ENCODE measurements at regions not wholly inside any gene's neighbourhood (a gene's known extent, or its start where the extent isn't known, plus 50 kb on each side); places are given as distances from the start of the nearest gene placed in this dataset.

GRCh38 chr12:115212356-115212755 is 528.4 kb upstream of the TBX3 start:
- H3K4me3 ChIP-seq (ENCODE audit: low read depth in 1 of 2, low read length in 2 of 2): no peak overlapping the region
- H3K36me3 ChIP-seq (ENCODE audit: control insufficient read depth in 1 of 2, insufficient read depth in 2 of 2, low read length in 2 of 2): no peaks in the 10 kb centered on the region
- H3K9me3 ChIP-seq (ENCODE audit: control insufficient read depth in 1 of 2, low read length in 2 of 2): peaks cover 0 to 3% of the 10 kb centered on the region in 2 donors
- H3K27me3 ChIP-seq (ENCODE audit: control insufficient read depth in 1 of 2, insufficient read depth in 2 of 2, low read length in 2 of 2): no peaks in the 10 kb centered on the region
- H3K4me1 ChIP-seq (ENCODE audit: control insufficient read depth in 1 of 2, insufficient read depth in 2 of 2, low read length in 2 of 2): no peaks in the 10 kb centered on the region
- no peak overlapping the region for H3K27ac ChIP-seq (ENCODE audit: low read depth, low read length)
- H3K9ac ChIP-seq (ENCODE audit: low read depth in 1 of 2, low read length in 2 of 2): no peak overlapping the region

- H3K27me3 ChIP-seq (ENCODE audit: control insufficient read depth in 1 of 2, insufficient read depth in 2 of 2, low read length in 2 of 2): no peaks in the 10 kb centered on the region
- no peaks in the 10 kb centered on the region for H3K36me3 ChIP-seq (ENCODE audit: control insufficient read depth in 1 of 2, insufficient read depth in 2 of 2, low read length in 2 of 2)
- H3K4me3 ChIP-seq (ENCODE audit: low read depth in 1 of 2, low read length in 2 of 2): no peak overlapping the region
- H3K9ac ChIP-seq (ENCODE audit: low read depth in 1 of 2, low read length in 2 of 2): no peak overlapping the region
- H3K4me1 ChIP-seq (ENCODE audit: control insufficient read depth in 1 of 2, insufficient read depth in 2 of 2, low read length in 2 of 2): no peaks in the 10 kb centered on the region
- peaks cover 0 to 3% of the 10 kb centered on the region in 2 donors for H3K9me3 ChIP-seq (ENCODE audit: control insufficient read depth in 1 of 2, low read length in 2 of 2)
- no peak overlapping the region for H3K27ac ChIP-seq (ENCODE audit: low read depth, low read length)
These were observed 526.7 kb upstream of the TBX3 start for GRCh38 chr12:115210533-115211252.

GRCh38 chr12:115209230-115209629 is 525.3 kb upstream of the TBX3 start:
- H3K9me3 ChIP-seq (ENCODE audit: control insufficient read depth in 1 of 2, low read length in 2 of 2): peaks cover 0 to 3% of the 10 kb centered on the region in 2 donors
- no peak overlapping the region for H3K4me3 ChIP-seq (ENCODE audit: low read depth in 1 of 2, low read length in 2 of 2)
- no peak overlapping the region for H3K9ac ChIP-seq (ENCODE audit: low read depth in 1 of 2, low read length in 2 of 2)
- no peaks in the 10 kb centered on the region for H3K36me3 ChIP-seq (ENCODE audit: control insufficient read depth in 1 of 2, insufficient read depth in 2 of 2, low read length in 2 of 2)
- no peak overlapping the region for H3K27ac ChIP-seq (ENCODE audit: low read depth, low read length)
- no peaks in the 10 kb centered on the region for H3K27me3 ChIP-seq (ENCODE audit: control insufficient read depth in 1 of 2, insufficient read depth in 2 of 2, low read length in 2 of 2)
- no peaks in the 10 kb centered on the region for H3K4me1 ChIP-seq (ENCODE audit: control insufficient read depth in 1 of 2, insufficient read depth in 2 of 2, low read length in 2 of 2)

DNA sequence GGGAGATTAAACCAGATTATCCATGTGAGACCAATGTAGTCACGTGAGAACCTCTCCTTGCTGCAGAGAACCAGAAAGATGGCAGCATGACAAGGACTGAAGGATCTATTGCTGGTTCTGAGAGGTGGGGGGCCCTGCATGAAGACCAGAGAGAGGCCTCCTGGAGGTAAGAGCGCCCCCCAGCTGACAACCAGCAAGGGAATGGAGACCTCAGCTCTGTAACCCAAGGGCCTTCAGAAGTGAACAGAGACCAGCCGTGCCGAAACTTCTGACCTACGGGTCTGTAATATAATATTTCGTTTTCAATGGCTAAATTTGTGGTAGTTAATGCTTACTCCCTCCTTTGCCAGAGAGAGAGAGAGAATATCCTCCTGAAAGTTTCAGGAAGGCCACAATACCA is 524.1 kb upstream of the TBX3 start:
- Histone ChIP-seq H3K9me3 (ENCODE audit: control insufficient read depth in 1 of 2, low read length in 2 of 2) (peaks cover 0 to 3% of the 10 kb centered on the region in 2 donors), H3K4me3 (ENCODE audit: low read depth in 1 of 2, low read length in 2 of 2) (no peak overlapping the region), H3K4me1 (ENCODE audit: control insufficient read depth in 1 of 2, insufficient read depth in 2 of 2, low read length in 2 of 2) (no peaks in the 10 kb centered on the region), H3K9ac (ENCODE audit: low read depth in 1 of 2, low read length in 2 of 2) (no peak overlapping the region), H3K27ac (ENCODE audit: low read depth, low read length) (no peak overlapping the region), H3K27me3 (ENCODE audit: control insufficient read depth in 1 of 2, insufficient read depth in 2 of 2, low read length in 2 of 2) (no peaks in the 10 kb centered on the region), H3K36me3 (ENCODE audit: control insufficient read depth in 1 of 2, insufficient read depth in 2 of 2, low read length in 2 of 2) (no peaks in the 10 kb centered on the region)

- H3K4me3 ChIP-seq (ENCODE audit: low read depth in 1 of 2, low read length in 2 of 2): no peak overlapping the region
- no peaks in the 10 kb centered on the region for H3K36me3 ChIP-seq (ENCODE audit: control insufficient read depth in 1 of 2, insufficient read depth in 2 of 2, low read length in 2 of 2)
- peaks cover 0 to 2% of the 10 kb centered on the region in 2 donors for H3K9me3 ChIP-seq (ENCODE audit: control insufficient read depth in 1 of 2, low read length in 2 of 2)
- H3K9ac ChIP-seq (ENCODE audit: low read depth in 1 of 2, low read length in 2 of 2): no peak overlapping the region
- H3K4me1 ChIP-seq (ENCODE audit: control insufficient read depth in 1 of 2, insufficient read depth in 2 of 2, low read length in 2 of 2): no peaks in the 10 kb centered on the region
- H3K27ac ChIP-seq (ENCODE audit: low read depth, low read length): no peak overlapping the region
- no peaks in the 10 kb centered on the region for H3K27me3 ChIP-seq (ENCODE audit: control insufficient read depth in 1 of 2, insufficient read depth in 2 of 2, low read length in 2 of 2)
These were observed 523.4 kb upstream of the TBX3 start for GRCh38 chr12:115207216-115207915.

DNA sequence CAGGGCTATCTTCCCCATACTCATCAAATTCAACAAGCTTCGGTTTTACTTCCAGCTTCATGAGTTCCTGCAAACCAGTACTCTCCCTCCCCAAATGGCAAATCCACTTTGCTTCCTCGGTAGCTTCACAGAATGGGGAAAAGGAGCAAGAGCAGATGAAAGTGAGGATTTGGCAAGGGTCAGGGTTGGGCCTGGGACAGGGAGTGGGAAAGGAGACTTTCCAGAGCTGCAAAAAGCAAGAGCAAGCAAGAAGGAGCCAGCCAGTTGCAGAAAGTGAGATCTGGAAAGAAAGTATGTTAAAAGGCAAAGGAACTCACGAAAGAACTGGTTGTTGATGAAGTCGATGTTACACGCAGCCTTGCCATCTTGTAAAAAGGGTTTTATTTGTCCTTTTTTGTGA is 522.8 kb upstream of the TBX3 start:
- Histone ChIP-seq H3K36me3 (ENCODE audit: control insufficient read depth in 1 of 2, insufficient read depth in 2 of 2, low read length in 2 of 2) (no peaks in the 10 kb centered on the region), H3K27me3 (ENCODE audit: control insufficient read depth in 1 of 2, insufficient read depth in 2 of 2, low read length in 2 of 2) (no peaks in the 10 kb centered on the region), H3K9ac (ENCODE audit: low read depth in 1 of 2, low read length in 2 of 2) (no peak overlapping the region), H3K27ac (ENCODE audit: low read depth, low read length) (no peak overlapping the region), H3K4me3 (ENCODE audit: low read depth in 1 of 2, low read length in 2 of 2) (no peak overlapping the region), H3K9me3 (ENCODE audit: control insufficient read depth in 1 of 2, low read length in 2 of 2) (no peaks in the 10 kb centered on the region), H3K4me1 (ENCODE audit: control insufficient read depth in 1 of 2, insufficient read depth in 2 of 2, low read length in 2 of 2) (no peaks in the 10 kb centered on the region)

DNA sequence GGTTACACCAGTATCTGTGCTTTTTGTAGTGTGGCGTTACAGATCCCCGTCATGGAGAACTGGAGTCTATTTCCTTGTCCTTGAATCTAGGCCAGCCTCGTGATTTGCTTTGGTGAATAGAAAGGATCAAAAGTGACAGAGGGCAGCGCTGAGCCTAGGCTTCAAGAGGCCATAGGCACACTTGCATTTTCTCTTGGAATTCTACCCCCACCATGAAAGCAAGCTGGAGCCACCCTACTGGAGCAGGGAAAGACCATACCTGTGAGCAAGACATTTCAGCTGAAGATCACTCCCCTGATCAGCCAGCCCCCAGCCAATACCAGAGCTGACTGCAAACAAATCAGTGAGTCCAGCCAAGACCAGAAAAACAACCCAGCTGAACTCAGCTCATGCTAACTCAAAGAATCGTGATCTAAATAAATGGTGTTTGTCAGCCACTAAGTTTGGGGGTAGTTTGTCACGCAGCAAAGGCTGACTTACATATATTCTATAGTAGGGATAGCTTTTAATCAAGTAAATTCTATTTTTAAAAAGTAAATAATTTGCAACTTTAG is 521.9 kb upstream of the TBX3 start:
- H3K9me3 ChIP-seq (ENCODE audit: control insufficient read depth in 1 of 2, low read length in 2 of 2): no peaks in the 10 kb centered on the region
- no peaks in the 10 kb centered on the region for H3K36me3 ChIP-seq (ENCODE audit: control insufficient read depth in 1 of 2, insufficient read depth in 2 of 2, low read length in 2 of 2)
- no peaks in the 10 kb centered on the region for H3K4me1 ChIP-seq (ENCODE audit: control insufficient read depth in 1 of 2, insufficient read depth in 2 of 2, low read length in 2 of 2)
- no peak overlapping the region for H3K4me3 ChIP-seq (ENCODE audit: low read depth in 1 of 2, low read length in 2 of 2)
- no peak overlapping the region for H3K9ac ChIP-seq (ENCODE audit: low read depth in 1 of 2, low read length in 2 of 2)
- no peak overlapping the region for H3K27ac ChIP-seq (ENCODE audit: low read depth, low read length)
- H3K27me3 ChIP-seq (ENCODE audit: control insufficient read depth in 1 of 2, insufficient read depth in 2 of 2, low read length in 2 of 2): no peaks in the 10 kb centered on the region

DNA sequence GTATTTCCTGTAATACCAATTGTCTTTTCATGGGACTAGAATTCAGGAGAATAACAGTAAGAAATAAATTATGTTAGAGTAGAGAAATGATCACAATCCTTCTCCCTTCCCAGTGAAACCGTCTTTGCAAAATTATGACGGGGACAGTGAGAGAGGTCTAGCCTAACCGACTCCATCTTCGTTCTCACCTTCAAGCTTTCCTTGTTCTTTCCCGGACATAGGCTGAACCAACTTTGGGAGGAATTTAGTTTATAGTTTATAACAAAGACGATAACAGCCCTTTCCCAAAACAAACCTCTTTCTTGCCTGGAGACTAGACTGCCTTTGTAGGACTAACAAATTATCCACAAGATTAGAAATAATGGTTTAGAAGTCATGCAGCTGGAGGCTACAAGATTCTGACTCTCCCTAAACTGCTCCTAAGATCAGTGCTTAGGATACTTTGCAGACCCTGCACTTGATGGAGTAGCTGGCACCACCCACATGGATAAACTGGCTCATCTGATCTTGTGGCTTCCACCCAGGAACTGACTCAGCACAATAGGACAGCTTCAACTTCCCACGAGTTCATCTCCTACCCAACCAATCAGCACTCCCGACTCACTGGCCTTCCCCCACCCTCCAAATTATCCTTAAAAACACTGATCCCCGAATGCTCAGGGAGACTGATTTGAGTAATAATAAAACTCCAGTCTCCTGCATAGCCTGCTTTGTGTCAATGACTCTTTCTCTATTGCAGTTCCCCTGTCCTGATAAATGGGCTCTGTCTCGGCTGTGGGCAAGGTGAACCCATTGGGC is 521.2 kb upstream of the TBX3 start:
- Histone ChIP-seq H3K27ac (ENCODE audit: low read depth, low read length) (no peak overlapping the region), H3K27me3 (ENCODE audit: control insufficient read depth in 1 of 2, insufficient read depth in 2 of 2, low read length in 2 of 2) (no peaks in the 10 kb centered on the region), H3K36me3 (ENCODE audit: control insufficient read depth in 1 of 2, insufficient read depth in 2 of 2, low read length in 2 of 2) (no peaks in the 10 kb centered on the region), H3K4me3 (ENCODE audit: low read depth in 1 of 2, low read length in 2 of 2) (no peak overlapping the region), H3K9ac (ENCODE audit: low read depth in 1 of 2, low read length in 2 of 2) (no peak overlapping the region), H3K4me1 (ENCODE audit: control insufficient read depth in 1 of 2, insufficient read depth in 2 of 2, low read length in 2 of 2) (no peaks in the 10 kb centered on the region), H3K9me3 (ENCODE audit: control insufficient read depth in 1 of 2, low read length in 2 of 2) (no peaks in the 10 kb centered on the region)

GRCh38 chr12:115203701-115204100 is 519.7 kb upstream of the TBX3 start:
- Histone ChIP-seq H3K36me3 (ENCODE audit: control insufficient read depth in 1 of 2, insufficient read depth in 2 of 2, low read length in 2 of 2) (no peaks in the 10 kb centered on the region), H3K27ac (ENCODE audit: low read depth, low read length) (no peak overlapping the region), H3K27me3 (ENCODE audit: control insufficient read depth in 1 of 2, insufficient read depth in 2 of 2, low read length in 2 of 2) (no peaks in the 10 kb centered on the region), H3K4me3 (ENCODE audit: low read depth in 1 of 2, low read length in 2 of 2) (no peak overlapping the region), H3K9ac (ENCODE audit: low read depth in 1 of 2, low read length in 2 of 2) (no peak overlapping the region), H3K9me3 (ENCODE audit: control insufficient read depth in 1 of 2, low read length in 2 of 2) (no peaks in the 10 kb centered on the region), H3K4me1 (ENCODE audit: control insufficient read depth in 1 of 2, insufficient read depth in 2 of 2, low read length in 2 of 2) (no peaks in the 10 kb centered on the region)

DNA sequence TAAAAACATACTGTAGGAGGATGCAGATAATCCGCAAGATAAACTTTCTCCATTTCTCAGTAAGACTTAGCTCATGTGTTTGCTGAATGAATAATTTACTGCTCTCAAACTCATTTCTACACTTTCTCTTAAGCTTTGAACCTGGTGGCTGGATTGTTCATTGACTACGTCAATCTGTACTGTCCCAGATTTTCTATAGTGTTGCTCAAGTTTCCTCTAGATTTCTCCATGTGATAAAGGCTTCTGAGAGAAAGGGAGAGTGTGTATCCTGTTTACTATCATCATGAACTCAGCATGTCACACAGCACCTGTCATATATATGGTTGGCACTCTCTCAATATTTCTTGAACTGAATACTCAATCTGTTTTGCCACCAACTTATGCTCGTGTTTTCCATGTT is 518.0 kb upstream of the TBX3 start:
- H3K9ac ChIP-seq (ENCODE audit: low read depth in 1 of 2, low read length in 2 of 2): no peak overlapping the region
- H3K36me3 ChIP-seq (ENCODE audit: control insufficient read depth in 1 of 2, insufficient read depth in 2 of 2, low read length in 2 of 2): no peaks in the 10 kb centered on the region
- no peak overlapping the region for H3K27ac ChIP-seq (ENCODE audit: low read depth, low read length)
- no peaks in the 10 kb centered on the region for H3K9me3 ChIP-seq (ENCODE audit: control insufficient read depth in 1 of 2, low read length in 2 of 2)
- no peak overlapping the region for H3K4me3 ChIP-seq (ENCODE audit: low read depth in 1 of 2, low read length in 2 of 2)
- no peaks in the 10 kb centered on the region for H3K4me1 ChIP-seq (ENCODE audit: control insufficient read depth in 1 of 2, insufficient read depth in 2 of 2, low read length in 2 of 2)
- H3K27me3 ChIP-seq (ENCODE audit: control insufficient read depth in 1 of 2, insufficient read depth in 2 of 2, low read length in 2 of 2): no peaks in the 10 kb centered on the region
